IMR-90 (cell line): ENCODE measurements at regions not wholly inside any gene's neighbourhood (a gene's known extent, or its start where the extent isn't known, plus 50 kb on each side); places are given as distances from the start of the nearest gene placed in this dataset.

ENCODE experiments used
- ATAC-seq: fragments of 200-7000 bp; cut with Tn5 transposase; 2 replicates; pipeline ENCODE4 v1.9.1; 2020; ENCODE audit warnings: low read depth, mild to moderate bottlenecking, moderate library complexity
- BruUV-seq: library from RNA; stranded (reverse); fragments of 400-500 nt; replicated peaks from 2 replicates; lab custom pipeline; 2021; lab: Mats Ljungman, UMichigan
- CTCF ChIA-PET: fragments of 300-600 bp; formaldehyde crosslinking; extraction: SDS; loops from one replicate; lab custom pipeline; 2021; ENCODE audit warnings: antibody characterized with exemption; lab: Yijun Ruan, JAX
- POLR2A ChIA-PET: fragments of 300-600 bp; sonication (Branson Sonifier 250); formaldehyde crosslinking; loops from one replicate; lab custom pipeline; 2022; ENCODE audit warnings: antibody characterized with exemption; ENCODE audit not compliant: unreplicated experiment; lab: Charles Lee
- DNase-seq: peaks from one replicate; pipeline ENCODE4 v3.0.0; 2013
- H2AFZ ChIP-seq: replicated peaks from 2 replicates; pipeline ENCODE3; 2013; ENCODE audit warnings: low read length, mild to moderate bottlenecking; ENCODE audit not compliant: poor library complexity
- H2AK5ac ChIP-seq: 2 replicates; pipeline ENCODE4 v1.6.1; 2013; ENCODE audit warnings: low read depth, low read length, inconsistent platforms
- H2AK9ac ChIP-seq: replicated peaks from 2 replicates; pipeline ENCODE3; 2013; ENCODE audit warnings: mild to moderate bottlenecking, low read depth, low read length, moderate library complexity; ENCODE audit not compliant: poor library complexity
- H2BK120ac ChIP-seq: 2 replicates; pipeline ENCODE4 v1.6.1; 2013; ENCODE audit warnings: low read depth, low read length, inconsistent platforms
- H2BK15ac ChIP-seq: 3 replicates; pipeline ENCODE4 v1.6.1; 2013; ENCODE audit warnings: low read depth, low read length, inconsistent platforms
- H2BK20ac ChIP-seq: 2 replicates; pipeline ENCODE4 v1.6.1; 2013; ENCODE audit warnings: low read depth, mild to moderate bottlenecking, inconsistent platforms, low read length, moderate library complexity
- H2BK5ac ChIP-seq: 2 replicates; pipeline ENCODE4 v1.6.1; 2013; ENCODE audit warnings: mild to moderate bottlenecking, low read depth, low read length, inconsistent platforms; ENCODE audit not compliant: poor library complexity, severe bottlenecking
- H3K14ac ChIP-seq: replicated peaks from 2 replicates; pipeline ENCODE4 v1.6.1; 2013; ENCODE audit warnings: low read depth, low read length, inconsistent platforms
- H3K18ac ChIP-seq: 2 replicates; pipeline ENCODE4 v1.6.1; 2013; ENCODE audit warnings: low read depth, low read length, control low read depth
- H3K23ac ChIP-seq: 2 replicates; pipeline ENCODE4 v1.6.1; 2013; ENCODE audit warnings: low read depth, low read length, inconsistent platforms
- H3K27ac ChIP-seq: 2 replicates; pipeline ENCODE4 v1.5.1; 2013; ENCODE audit warnings: mild to moderate bottlenecking, control low read depth, low read length; ENCODE audit not compliant: insufficient read depth
- H3K27me3 ChIP-seq: 2 replicates; pipeline ENCODE4 v1.6.1; 2013; ENCODE audit warnings: low read length; ENCODE audit not compliant: control insufficient read depth, insufficient read depth
- H3K36me3 ChIP-seq: 2 replicates; pipeline ENCODE4 v1.6.1; 2013; ENCODE audit warnings: low read length, mixed read lengths; ENCODE audit not compliant: control insufficient read depth, insufficient read depth
- H3K4ac ChIP-seq: 2 replicates; pipeline ENCODE4 v1.6.1; 2013; ENCODE audit warnings: low read depth, low read length, inconsistent platforms
- H3K4me1 ChIP-seq: 2 replicates; pipeline ENCODE4 v1.6.1; 2013; ENCODE audit warnings: low read length, mixed read lengths; ENCODE audit not compliant: control insufficient read depth, insufficient read depth
- H3K4me2 ChIP-seq: 2 replicates; pipeline ENCODE4 v1.6.1; 2013; ENCODE audit warnings: low read depth, mild to moderate bottlenecking, control low read depth, low read length, moderate library complexity
- H3K4me3 ChIP-seq: 2 replicates; pipeline ENCODE4 v1.5.1; 2013; ENCODE audit warnings: low read depth, mild to moderate bottlenecking, control low read depth, low read length, moderate library complexity; ENCODE audit not compliant: insufficient read depth
- H3K56ac ChIP-seq: 2 replicates; pipeline ENCODE4 v1.6.1; 2013; ENCODE audit warnings: low read length, inconsistent platforms; ENCODE audit not compliant: insufficient read depth; ENCODE audit errors: extremely low read depth
- H3K79me1 ChIP-seq, 2 experiments: 2 replicates each; pipeline ENCODE4 v1.6.1; 2013; ENCODE audit warnings: low read length in 2 of 2, inconsistent platforms in 1 of 2, low read depth in 1 of 2
- H3K9ac ChIP-seq: 2 replicates; pipeline ENCODE4 v1.6.1; 2013; ENCODE audit warnings: low read depth, low read length, control low read depth
- H3K9me1 ChIP-seq: 2 replicates; pipeline ENCODE4 v1.6.1; 2013; ENCODE audit warnings: low read length, inconsistent platforms; ENCODE audit not compliant: insufficient read depth
- H3K9me3 ChIP-seq: 2 replicates; pipeline ENCODE4 v1.6.1; 2013; ENCODE audit warnings: low read length; ENCODE audit not compliant: control insufficient read depth, insufficient read depth
- H4K20me1 ChIP-seq: 2 replicates; pipeline ENCODE4 v1.6.1; 2013; ENCODE audit warnings: low read length, inconsistent platforms; ENCODE audit not compliant: insufficient read depth
- H4K5ac ChIP-seq: 2 replicates; pipeline ENCODE4 v1.6.1; 2013; ENCODE audit warnings: mild to moderate bottlenecking, low read depth, low read length, control low read depth
- H4K8ac ChIP-seq, 2 experiments: 2 replicates each; pipeline ENCODE4 v1.6.1; 2013; ENCODE audit warnings: low read depth in 2 of 2, low read length in 2 of 2, control low read depth in 1 of 2, inconsistent platforms in 1 of 2
- H4K91ac ChIP-seq: 2 replicates; pipeline ENCODE4 v1.6.1; 2013; ENCODE audit warnings: low read depth, low read length, inconsistent platforms; ENCODE audit not compliant: insufficient read depth
- CEBPB ChIP-seq: IDR thresholded peaks from 2 replicates; pipeline ENCODE4 v1.6.1; 2012; ENCODE audit warnings: low read depth, low read length, improper control_type of control experiment
- CHD1 ChIP-seq: IDR thresholded peaks from 2 replicates; pipeline ENCODE4 v1.6.1; 2012; ENCODE audit warnings: low read depth, low read length, improper control_type of control experiment
- MAFK ChIP-seq: IDR thresholded peaks from 2 replicates; pipeline ENCODE4 v1.6.1; 2012; ENCODE audit warnings: low read depth, low read length, improper control_type of control experiment
- MXI1 ChIP-seq: IDR thresholded peaks from 2 replicates; pipeline ENCODE4 v1.6.1; 2012; ENCODE audit warnings: low read depth, mild to moderate bottlenecking, low read length, moderate library complexity, borderline replicate concordance
- NFE2L2 ChIP-seq: fragments of 150-350 bp; IDR thresholded peaks from 2 replicates; pipeline ENCODE4 v1.6.1; 2016; ENCODE audit warnings: low read depth, mild to moderate bottlenecking, low read length
- POLR2A ChIP-seq: IDR thresholded peaks from 2 replicates; pipeline ENCODE4 v1.6.1; 2012; ENCODE audit warnings: mild to moderate bottlenecking, low read depth, low read length
- RCOR1 ChIP-seq: IDR thresholded peaks from 2 replicates; pipeline ENCODE4 v1.6.1; 2012; ENCODE audit warnings: mild to moderate bottlenecking, low read length, improper control_type of control experiment; ENCODE audit not compliant: insufficient replicate concordance
- RFX5 ChIP-seq: IDR thresholded peaks from 2 replicates; pipeline ENCODE4 v1.8.0; 2012; ENCODE audit warnings: low read depth, mild to moderate bottlenecking, low read length, moderate library complexity
- USF2 ChIP-seq: fragments of 150-350 bp; IDR thresholded peaks from 2 replicates; pipeline ENCODE4 v1.6.1; 2017; ENCODE audit warnings: mild to moderate bottlenecking, antibody characterized with exemption, low read length, low read depth
- WGBS, 2 experiments: methylation state at CpG; one replicate each; pipeline versions ENCODE4 v1.1.5 to v1.1.7; 2013; ENCODE audit warnings: missing lambda C conversion rate in 2 of 2; ENCODE audit not compliant: insufficient read length in 1 of 2; ENCODE audit errors: extremely low coverage in 2 of 2; 5-methylcytosine and 5-hydroxymethylcytosine counted together
- dilution Hi-C: fragments of 300-500 bp; cut with HindIII; formaldehyde crosslinking; loops from one replicate; pipeline ENCODE4 v1.14.3; 2018; ENCODE audit warnings: low sequenced_read_pairs; ENCODE audit not compliant: unreplicated experiment
- in situ Hi-C: fragments of 300-500 bp; cut with MboI; formaldehyde crosslinking; loops from 3 replicates; pipeline ENCODE4 v1.14.3; 2019; ENCODE audit warnings: low sequenced_read_pairs, inconsistent platforms, mixed read lengths
- intact Hi-C: fragments of 100-400 bp; cut with micrococcal nuclease; formaldehyde crosslinking; loops from 2 replicates; pipeline ENCODE4 v1.10.0; 2022

GRCh38 chr6:28741363-28741762, 182.4 kb downstream of the TRIM27 start:
- Histone ChIP-seq H3K14ac (no peak overlapping the region), H2AFZ (no peak overlapping the region), H3K4me2 (no peak overlapping the region), H3K4ac (no peak overlapping the region), H2BK20ac (no peak overlapping the region), H4K5ac (no peak overlapping the region), H3K23ac (no peak overlapping the region), H2BK5ac (no peak overlapping the region), H2AK5ac (no peak overlapping the region), H4K20me1 (no peaks in the 10 kb centered on the region), H4K8ac (no peak overlapping the region), H3K27ac (no peak overlapping the region), H3K18ac (no peak overlapping the region), H2BK15ac (no peak overlapping the region), H3K27me3 (peaks cover 12% of the 10 kb centered on the region), H3K9ac (no peak overlapping the region), H4K91ac (no peak overlapping the region), H2AK9ac (no peak overlapping the region), H2BK120ac (no peak overlapping the region), H3K4me3 (no peak overlapping the region), H3K9me1 (no peaks in the 10 kb centered on the region), H3K79me1 (no peaks in the 10 kb centered on the region), H3K4me1 (no peaks in the 10 kb centered on the region), H3K56ac (no peak overlapping the region), H3K36me3 (no peaks in the 10 kb centered on the region), H3K9me3 (no peaks in the 10 kb centered on the region)
- ATAC-seq (no peak), DNase-seq (no peak)
- intact Hi-C loops (no loop called here), dilution Hi-C loops (no loop called here), in situ Hi-C loops (no loop called here)
- TF ChIP-seq RCOR1 (no peak), USF2 (no peak), MXI1 (no peak), MAFK (no peak), NFE2L2 (no peak), CEBPB (no peak), POLR2A (no peak), RFX5 (no peak), CHD1 (no peak)
- no TSS peak for BruUV-seq
- ChIA-PET POLR2A (no interaction called here), CTCF (no interaction called here)
- 83% methylated on average over 1 of the region's 3 CpGs; no CpG with 5 or more reads in 1 of the 2 experiments for WGBS, 2 experiments
